Activated naive CD8-positive, alpha-beta T cell treated with anti-CD3 and anti-CD28 coated beads, Interleukin-2, amount 50 U/mL, for 24 hours (primary cell): ENCODE measurements at regions not wholly inside any gene's neighbourhood (a gene's known extent, or its start where the extent isn't known, plus 50 kb on each side); places are given as distances from the start of the nearest gene placed in this dataset.
"Not testable (repeated sequence)": the region's sequence is repeated elsewhere in the genome, so short reads cannot be mapped to it uniquely, and the experiment has no call there.

Source experiments
- ATAC-seq: fragments of 150-1000 bp; cut with Tn5 transposase; one replicate; pipeline ENCODE4 v1.10.0; 2021
- DNase-seq: peaks from one replicate; pipeline ENCODE4 v3.0.0; 2021
- H3K27ac Mint-ChIP-seq: one replicate; pipeline ENCODE4 v1.8.0; 2021; ENCODE audit warnings: mild to moderate bottlenecking, mixed read lengths
- H3K27me3 Mint-ChIP-seq: one replicate; pipeline ENCODE4 v1.8.0; 2021; ENCODE audit warnings: mixed read lengths
- H3K36me3 Mint-ChIP-seq: one replicate; pipeline ENCODE4 v1.8.0; 2021; ENCODE audit warnings: low read depth, mixed read lengths
- H3K4me1 Mint-ChIP-seq: one replicate; pipeline ENCODE4 v1.8.0; 2021; ENCODE audit warnings: mixed read lengths
- H3K4me3 Mint-ChIP-seq: one replicate; pipeline ENCODE4 v1.8.0; 2021; ENCODE audit warnings: mild to moderate bottlenecking, moderate library complexity, mixed read lengths
- H3K9me3 Mint-ChIP-seq: one replicate; pipeline ENCODE4 v1.8.0; 2021; ENCODE audit warnings: mixed read lengths

DNA sequence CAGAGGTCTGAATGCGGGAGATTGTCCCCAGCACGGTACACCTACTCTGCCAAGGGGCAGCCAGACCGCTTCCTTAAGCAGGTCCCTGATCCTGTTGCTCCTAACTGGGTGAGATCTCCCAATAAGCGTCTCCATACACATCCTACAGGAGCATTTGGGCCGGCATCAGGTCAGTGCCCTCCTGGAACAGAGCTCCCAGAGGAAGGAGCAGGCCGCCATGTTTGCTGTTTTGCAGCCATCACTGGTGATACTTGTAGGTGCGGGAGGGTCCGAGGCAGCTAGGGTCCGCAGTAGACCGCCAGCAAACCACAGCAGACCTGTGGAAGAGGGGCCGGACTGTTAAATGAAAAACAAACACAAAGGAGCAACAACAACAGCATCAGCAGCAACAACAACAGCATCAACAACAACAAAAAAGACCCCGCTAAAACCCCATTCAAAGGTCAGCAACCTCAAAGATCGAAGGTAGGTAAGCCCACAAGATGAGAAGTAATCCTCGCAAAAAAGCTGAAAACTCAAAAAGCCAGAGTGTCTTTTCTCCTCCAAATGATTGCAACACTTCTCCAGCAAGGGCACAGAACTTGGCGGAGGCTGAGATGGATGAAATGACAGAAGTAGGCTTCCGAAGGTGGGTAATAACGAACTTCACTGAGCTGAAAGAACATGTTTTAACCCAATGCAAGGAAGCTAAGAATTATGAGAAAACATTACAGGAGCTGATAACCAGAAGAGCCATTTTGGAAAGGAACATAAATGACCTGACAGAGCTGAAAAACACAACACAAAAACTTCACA, 79.0 kb upstream of the CDH7 start:
- DNase-seq (no peak), ATAC-seq (no peak)

DNA sequence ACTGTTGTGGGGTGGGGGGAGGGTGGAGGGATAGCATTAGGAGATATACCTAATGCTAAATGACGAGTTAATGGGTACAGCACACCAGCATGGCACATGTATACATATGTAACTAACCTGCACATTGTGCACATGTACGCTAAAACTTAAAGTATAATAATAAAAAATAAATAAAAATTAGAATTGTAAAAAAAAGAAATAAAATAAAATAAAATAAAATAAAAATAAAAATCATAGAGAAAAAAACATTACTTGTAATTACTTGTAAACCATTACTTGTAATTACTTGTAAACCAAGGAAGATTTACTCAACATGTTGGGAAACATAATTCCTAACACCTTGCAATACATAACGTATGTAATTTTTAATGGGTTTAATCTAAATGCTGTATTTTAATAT, 80.7 kb upstream of the CDH7 start:
- not testable (repeated sequence) for H3K36me3 Mint-ChIP-seq, H3K27me3 Mint-ChIP-seq, DNase-seq, ATAC-seq, H3K4me3 Mint-ChIP-seq, H3K4me1 Mint-ChIP-seq, H3K27ac Mint-ChIP-seq
- H3K9me3 Mint-ChIP-seq: peaks cover 22% of the 10 kb centered on the region

More for the DNA sequence above, 79.0 kb upstream of the CDH7 start:
- Mint-ChIP-seq H3K4me3 (no peak overlapping the region), H3K27ac (no peak overlapping the region), H3K27me3 (no peaks in the 10 kb centered on the region), H3K4me1 (no peaks in the 10 kb centered on the region), H3K9me3 (peaks cover 22% of the 10 kb centered on the region), H3K36me3 (no peaks in the 10 kb centered on the region)

DNA sequence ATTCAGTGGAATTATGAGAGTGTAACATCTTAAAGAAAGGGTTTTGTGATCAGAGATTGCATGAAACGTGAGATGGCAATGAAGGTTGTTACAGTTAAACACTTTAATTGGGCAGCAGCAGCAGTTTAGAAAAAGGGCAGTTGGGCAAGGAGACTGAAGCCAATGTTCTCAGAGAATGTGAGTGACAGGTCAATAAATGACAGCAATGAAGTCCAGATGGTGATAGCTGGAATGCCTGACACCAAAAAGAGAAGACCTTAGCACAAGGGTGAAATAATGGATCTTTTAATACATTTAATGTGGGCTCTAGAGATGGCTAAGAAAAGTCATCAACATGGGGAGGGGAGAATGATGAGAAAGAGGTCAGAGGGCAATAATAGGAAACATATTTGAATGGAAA, 89.4 kb upstream of the CDH7 start:
- no peaks in the 10 kb centered on the region for H3K27me3 Mint-ChIP-seq
- no peak for DNase-seq
- H3K27ac Mint-ChIP-seq: no peak overlapping the region
- ATAC-seq: no peak
- H3K4me3 Mint-ChIP-seq: no peak overlapping the region
- no peaks in the 10 kb centered on the region for H3K36me3 Mint-ChIP-seq
- no peaks in the 10 kb centered on the region for H3K4me1 Mint-ChIP-seq
- H3K9me3 Mint-ChIP-seq: peaks cover 13% of the 10 kb centered on the region

DNA sequence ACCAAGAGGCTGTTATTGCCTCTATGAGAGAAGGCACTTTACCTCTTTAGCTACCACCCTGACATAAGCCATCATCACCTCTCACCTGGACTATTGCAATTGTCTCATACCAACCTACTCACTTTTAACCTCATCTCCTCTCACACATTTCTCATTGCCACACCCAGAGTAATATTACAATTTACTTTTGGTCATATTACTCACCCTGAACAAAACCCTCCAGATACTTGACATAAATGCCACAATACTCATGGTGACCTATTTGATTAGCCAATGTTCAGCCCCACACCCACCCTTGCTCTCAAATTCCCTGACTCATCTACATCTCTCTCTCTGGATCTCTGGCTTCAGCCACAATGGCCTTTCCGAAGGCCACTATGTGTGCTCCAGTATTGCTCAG, 90.9 kb upstream of the CDH7 start:
- no peak overlapping the region for H3K27ac Mint-ChIP-seq
- no peak for ATAC-seq

DNA sequence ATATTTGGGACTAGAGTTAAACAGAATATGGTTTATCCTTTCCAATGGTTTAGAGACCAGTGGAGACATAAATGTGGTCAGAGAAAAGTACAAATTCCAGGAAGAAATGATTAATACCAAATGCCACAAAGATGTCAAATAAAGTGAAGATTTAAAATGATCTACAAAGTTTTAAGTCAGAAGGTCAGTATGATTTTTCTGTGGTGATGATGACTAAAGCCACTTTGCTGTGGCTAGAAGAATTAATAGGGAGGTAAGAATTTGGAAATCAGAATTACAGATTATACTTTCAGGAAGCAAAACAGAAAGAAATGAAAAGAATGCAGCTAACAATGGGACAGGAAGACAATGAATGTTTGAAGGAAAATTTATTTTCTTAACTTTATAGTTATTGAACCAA, 91.5 kb upstream of the CDH7 start:
- Mint-ChIP-seq H3K36me3 (no peaks in the 10 kb centered on the region), H3K4me3 (no peak overlapping the region), H3K4me1 (no peaks in the 10 kb centered on the region), H3K27me3 (no peaks in the 10 kb centered on the region), H3K9me3 (peaks cover 13% of the 10 kb centered on the region), H3K27ac (no peak overlapping the region)
- DNase-seq: no peak
- ATAC-seq: no peak

More for the DNA sequence above, 90.9 kb upstream of the CDH7 start:
- no peaks in the 10 kb centered on the region for H3K4me1 Mint-ChIP-seq
- peaks cover 13% of the 10 kb centered on the region for H3K9me3 Mint-ChIP-seq
- no peaks in the 10 kb centered on the region for H3K36me3 Mint-ChIP-seq
- H3K4me3 Mint-ChIP-seq: no peak overlapping the region
- DNase-seq: no peak
- no peaks in the 10 kb centered on the region for H3K27me3 Mint-ChIP-seq

DNA sequence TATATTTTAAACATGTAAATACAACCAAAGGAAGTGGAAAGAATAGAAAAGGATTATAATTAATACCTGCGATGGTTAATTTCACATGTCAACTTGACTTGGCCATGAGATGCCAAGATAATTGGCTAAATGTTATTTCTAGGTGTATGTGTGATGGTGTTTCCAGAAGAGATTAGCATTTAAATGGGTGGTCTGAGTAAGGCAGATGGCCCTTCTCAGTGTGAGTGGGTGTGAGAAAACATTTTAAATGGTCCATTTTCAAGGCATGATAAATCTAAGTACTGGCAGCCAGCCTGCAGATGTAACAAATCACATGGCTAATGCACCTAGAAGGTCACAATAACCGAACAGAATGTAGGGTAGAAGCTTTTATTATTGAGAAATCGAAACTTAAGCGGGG, 99.6 kb upstream of the CDH7 start:
- no peaks in the 10 kb centered on the region for H3K27me3 Mint-ChIP-seq
- H3K4me3 Mint-ChIP-seq: no peak overlapping the region
- ATAC-seq: no peak
- no peak overlapping the region for H3K27ac Mint-ChIP-seq
- H3K36me3 Mint-ChIP-seq: no peaks in the 10 kb centered on the region
- DNase-seq: no peak
- no peaks in the 10 kb centered on the region for H3K4me1 Mint-ChIP-seq
- H3K9me3 Mint-ChIP-seq: no peaks in the 10 kb centered on the region

DNA sequence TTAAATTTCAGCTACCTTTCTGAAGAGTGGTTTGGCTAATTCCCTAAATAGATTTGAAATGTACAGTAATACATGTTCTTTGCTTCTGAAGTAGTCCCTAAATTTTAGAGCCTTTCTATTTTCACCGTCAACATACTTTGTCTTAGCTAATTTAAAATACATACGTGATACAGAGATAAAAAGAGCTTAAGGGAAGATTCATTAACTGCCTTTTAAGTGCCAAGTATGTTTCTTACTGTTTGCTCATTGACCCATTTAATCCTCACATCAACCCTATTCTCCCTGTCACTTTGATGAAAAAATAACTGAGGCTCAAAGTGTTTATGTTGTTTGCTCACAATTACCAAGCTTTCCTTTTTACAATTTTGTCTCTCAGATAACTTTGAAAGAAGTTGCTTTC, 118.6 kb upstream of the CDH7 start:
- Mint-ChIP-seq H3K4me1 (no peaks in the 10 kb centered on the region), H3K4me3 (no peak overlapping the region), H3K27ac (no peak overlapping the region), H3K36me3 (no peaks in the 10 kb centered on the region), H3K27me3 (no peaks in the 10 kb centered on the region), H3K9me3 (peaks cover 12% of the 10 kb centered on the region)
- DNase-seq: no peak
- no peak for ATAC-seq

DNA sequence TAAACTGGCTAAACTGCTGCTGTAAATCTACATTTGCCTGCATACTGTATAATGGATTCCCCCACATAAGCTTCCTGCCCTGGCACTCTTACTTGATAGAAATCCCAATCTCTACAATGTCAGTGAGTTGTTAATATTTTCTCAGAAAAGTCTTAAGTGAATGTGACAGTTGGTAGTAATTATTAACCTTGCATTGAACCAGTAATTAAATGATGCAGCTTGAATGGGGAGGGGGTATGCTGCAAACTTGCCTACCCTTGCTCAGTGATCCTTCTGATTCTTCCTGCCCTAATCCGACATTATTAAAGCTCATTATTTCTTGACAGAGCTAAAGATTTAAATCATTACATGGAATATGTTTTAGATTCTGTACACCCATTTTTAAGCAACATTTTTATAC, 119.0 kb upstream of the CDH7 start:
- no peak overlapping the region for H3K4me3 Mint-ChIP-seq

DNA sequence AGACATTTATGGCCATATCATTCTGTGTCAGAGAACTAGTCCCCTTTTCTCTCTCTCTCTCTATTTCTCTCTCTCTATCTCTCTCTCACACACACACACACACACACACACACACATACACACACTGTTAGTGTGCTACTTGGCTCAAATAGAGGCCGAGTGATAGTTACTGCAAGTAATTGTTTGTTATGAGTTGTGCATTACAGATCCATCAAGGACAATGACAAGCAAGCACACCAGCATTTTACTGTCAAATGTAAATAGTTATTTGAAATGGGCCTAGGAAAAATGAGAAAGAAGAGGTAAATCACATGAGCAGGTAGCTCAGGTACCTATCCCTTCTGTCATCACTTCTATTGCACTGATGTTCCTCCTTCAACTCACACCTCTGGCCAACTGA, 122.4 kb upstream of the CDH7 start:
- H3K36me3 Mint-ChIP-seq: no peaks in the 10 kb centered on the region
- no peak for DNase-seq
- ATAC-seq: no peak
- H3K4me1 Mint-ChIP-seq: no peaks in the 10 kb centered on the region
- H3K4me3 Mint-ChIP-seq: no peak overlapping the region
- no peaks in the 10 kb centered on the region for H3K27me3 Mint-ChIP-seq
- H3K9me3 Mint-ChIP-seq: peaks cover 8% of the 10 kb centered on the region
- H3K27ac Mint-ChIP-seq: no peak overlapping the region

More for the DNA sequence above, 119.0 kb upstream of the CDH7 start:
- H3K36me3 Mint-ChIP-seq: no peaks in the 10 kb centered on the region
- DNase-seq: no peak
- no peaks in the 10 kb centered on the region for H3K4me1 Mint-ChIP-seq
- ATAC-seq: no peak
- no peaks in the 10 kb centered on the region for H3K27me3 Mint-ChIP-seq
- peaks cover 12% of the 10 kb centered on the region for H3K9me3 Mint-ChIP-seq
- H3K27ac Mint-ChIP-seq: no peak overlapping the region

DNA sequence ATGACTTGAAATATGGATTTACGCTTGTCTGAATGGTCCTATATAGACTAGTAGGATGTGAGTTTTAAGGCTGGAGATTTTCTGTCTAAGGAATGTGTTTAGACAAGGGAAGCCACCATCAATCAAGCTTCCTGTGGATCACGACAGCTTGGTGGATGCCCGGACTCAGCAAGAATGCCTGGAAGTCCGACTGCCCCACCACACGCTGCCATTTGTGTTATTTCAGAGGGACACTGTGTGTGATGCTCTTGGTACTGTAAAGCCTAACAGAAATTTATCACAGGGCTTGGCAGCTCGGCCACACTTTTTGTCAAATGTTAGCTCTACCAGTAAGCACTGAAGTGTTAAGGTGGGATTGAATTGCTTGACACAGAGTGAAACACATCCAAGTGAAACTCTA, 127.1 kb upstream of the CDH7 start:
- no peak overlapping the region for H3K27ac Mint-ChIP-seq
- no peaks in the 10 kb centered on the region for H3K4me1 Mint-ChIP-seq

DNA sequence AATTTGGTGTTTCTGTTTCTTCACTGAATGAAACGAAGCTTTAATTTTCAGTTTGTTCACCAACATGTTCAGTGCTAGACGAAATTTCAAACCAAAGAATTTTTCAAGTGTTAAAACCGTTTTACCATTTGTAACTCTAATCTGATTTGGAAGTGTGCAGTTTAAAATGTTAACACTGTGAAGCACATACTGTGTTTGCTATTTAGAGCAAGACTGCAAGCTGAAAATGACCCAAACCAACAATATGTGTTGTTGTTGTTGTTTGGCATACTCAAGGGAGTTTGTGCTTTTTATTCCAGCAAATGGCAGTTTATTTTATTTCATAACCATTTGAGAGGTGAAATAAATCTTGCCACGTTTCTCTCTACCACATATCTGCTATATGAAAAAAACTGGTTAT, 128.4 kb upstream of the CDH7 start:
- H3K9me3 Mint-ChIP-seq: peaks cover 27% of the 10 kb centered on the region
- no peak overlapping the region for H3K27ac Mint-ChIP-seq
- no peaks in the 10 kb centered on the region for H3K4me1 Mint-ChIP-seq
- no peaks in the 10 kb centered on the region for H3K36me3 Mint-ChIP-seq
- H3K4me3 Mint-ChIP-seq: no peak overlapping the region
- no peaks in the 10 kb centered on the region for H3K27me3 Mint-ChIP-seq
- DNase-seq (no peak), ATAC-seq (no peak)

More for the DNA sequence above, 127.1 kb upstream of the CDH7 start:
- no peak for DNase-seq
- H3K27me3 Mint-ChIP-seq: no peaks in the 10 kb centered on the region
- H3K4me3 Mint-ChIP-seq: no peak overlapping the region
- no peak for ATAC-seq
- peaks cover 19% of the 10 kb centered on the region for H3K9me3 Mint-ChIP-seq
- no peaks in the 10 kb centered on the region for H3K36me3 Mint-ChIP-seq

DNA sequence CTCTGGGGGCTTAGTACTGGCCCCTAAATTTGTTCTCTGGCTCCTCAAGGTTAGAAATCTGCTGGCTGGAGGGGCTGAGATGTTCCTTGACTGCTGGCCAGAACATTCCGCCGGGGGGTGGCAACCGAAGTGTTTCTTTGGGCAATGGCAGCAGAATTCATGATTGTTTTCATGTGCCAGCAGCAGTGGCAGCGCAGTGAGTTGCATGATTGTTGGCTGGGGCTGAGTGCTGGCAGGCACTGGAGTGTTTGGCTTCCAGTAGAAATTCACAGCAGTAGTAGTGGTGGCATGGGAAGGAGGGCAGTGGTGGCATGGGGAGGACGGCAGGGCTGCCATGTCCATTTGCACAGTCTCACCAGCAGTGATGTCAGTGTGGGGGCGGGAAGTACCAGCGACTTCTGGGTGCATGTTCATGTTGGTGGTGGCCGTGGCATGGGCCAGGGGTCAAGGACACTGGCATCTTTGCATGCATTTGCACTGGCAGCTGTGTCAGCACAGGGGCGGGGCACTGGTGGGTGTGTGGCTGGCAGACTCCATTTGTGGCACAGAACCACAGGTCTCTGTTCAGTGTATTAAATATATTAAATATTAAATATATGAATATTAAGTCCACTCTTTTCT, 130.6 kb upstream of the CDH7 start:
- Mint-ChIP-seq H3K36me3 (no peaks in the 10 kb centered on the region), H3K9me3 (peaks cover 30% of the 10 kb centered on the region), H3K4me3 (no peak overlapping the region), H3K27me3 (no peaks in the 10 kb centered on the region), H3K27ac (no peak overlapping the region), H3K4me1 (no peaks in the 10 kb centered on the region)
- no peak for ATAC-seq
- DNase-seq: no peak

DNA sequence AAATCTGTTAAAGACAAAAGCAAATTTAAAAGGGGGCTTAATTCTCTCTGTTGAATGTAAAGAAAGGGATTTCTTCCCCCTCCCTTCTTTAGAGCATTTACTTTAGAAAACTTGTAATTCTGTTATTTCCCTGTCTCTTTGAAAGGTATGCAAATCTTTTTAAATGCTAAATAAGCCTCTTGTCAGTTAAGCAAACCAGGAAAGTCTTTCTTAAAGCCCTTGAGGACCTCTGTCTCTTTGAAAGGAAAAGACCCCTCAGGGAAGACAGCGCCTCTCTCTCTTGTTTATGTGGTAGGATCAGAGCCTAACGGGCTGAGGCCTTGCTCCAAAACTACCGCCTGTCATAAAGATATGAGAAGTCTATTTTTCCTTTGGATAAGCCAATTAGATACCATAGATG, 139.9 kb upstream of the CDH7 start:
- no peak for ATAC-seq
- no peaks in the 10 kb centered on the region for H3K4me1 Mint-ChIP-seq
- no peak overlapping the region for H3K27ac Mint-ChIP-seq

DNA sequence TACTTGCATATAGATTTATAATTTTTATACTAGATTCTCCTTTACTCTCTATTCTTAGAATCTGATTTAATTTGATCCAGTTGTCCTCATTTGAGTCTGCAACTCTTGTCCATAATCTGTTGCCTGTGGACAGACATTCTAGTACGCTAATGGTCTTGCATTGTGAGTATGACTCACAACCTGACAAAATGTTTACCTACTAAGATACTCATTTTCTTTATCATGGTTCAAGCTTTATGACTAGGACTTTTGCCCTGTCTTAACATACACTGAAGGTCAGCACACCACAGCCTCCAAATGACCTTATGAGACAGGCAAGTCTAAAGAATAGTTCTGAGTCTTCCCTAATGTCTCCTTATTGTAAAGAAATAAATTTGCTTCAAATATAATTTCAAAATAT, 142.3 kb upstream of the CDH7 start:
- peaks cover 3% of the 10 kb centered on the region for H3K9me3 Mint-ChIP-seq
- ATAC-seq: no peak
- H3K4me3 Mint-ChIP-seq: no peak overlapping the region
- DNase-seq: no peak
- no peaks in the 10 kb centered on the region for H3K36me3 Mint-ChIP-seq
- no peaks in the 10 kb centered on the region for H3K4me1 Mint-ChIP-seq
- no peaks in the 10 kb centered on the region for H3K27me3 Mint-ChIP-seq
- no peak overlapping the region for H3K27ac Mint-ChIP-seq

More for the DNA sequence above, 139.9 kb upstream of the CDH7 start:
- Mint-ChIP-seq H3K4me3 (no peak overlapping the region), H3K9me3 (peaks cover 3% of the 10 kb centered on the region), H3K36me3 (no peaks in the 10 kb centered on the region), H3K27me3 (no peaks in the 10 kb centered on the region)
- no peak for DNase-seq

DNA sequence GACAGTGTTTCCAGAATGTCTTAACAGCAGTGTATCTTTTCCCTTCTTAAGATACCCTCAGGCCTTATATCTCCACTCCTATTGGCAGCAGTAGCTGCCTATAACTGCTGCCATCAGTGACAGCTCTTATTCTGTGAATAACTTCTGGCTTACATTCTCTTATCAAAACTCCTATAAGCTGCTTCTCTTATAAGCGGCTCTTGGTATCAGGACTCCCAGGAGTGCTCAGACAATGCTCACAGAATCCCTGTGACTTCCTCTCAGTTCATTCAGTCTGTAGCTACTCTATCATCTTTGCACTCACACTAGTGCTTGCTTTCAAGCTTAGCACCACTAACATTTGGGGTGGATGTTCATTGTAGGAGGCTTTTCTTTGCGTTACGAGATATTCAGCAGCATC, 143.7 kb upstream of the CDH7 start:
- Mint-ChIP-seq H3K36me3 (no peaks in the 10 kb centered on the region), H3K4me1 (no peaks in the 10 kb centered on the region), H3K4me3 (no peak overlapping the region), H3K9me3 (peaks cover 8% of the 10 kb centered on the region), H3K27me3 (no peaks in the 10 kb centered on the region), H3K27ac (no peak overlapping the region)
- DNase-seq (no peak), ATAC-seq (no peak)
